Left renal pelvis (tissue), 4 donors: ENCODE measurements at regions not wholly inside any gene's neighbourhood (a gene's known extent, or its start where the extent isn't known, plus 50 kb on each side); places are given as distances from the start of the nearest gene placed in this dataset.

Source experiments
- DNase-seq, 4 donors: peaks; one replicate each; pipeline ENCODE4 v3.0.0-alpha.2; 2013; ENCODE audit warnings: low read depth in 4 of 4, low spot score in 3 of 4

- DNase-seq: no peak
These were observed 506.8 kb downstream of the LRFN5 start for GRCh38 chr14:42113358-42114069.

GRCh38 chr14:42112108-42112507 lies 505.4 kb downstream of the LRFN5 start:
- no peak for DNase-seq

- no peak for DNase-seq
These were observed 504.7 kb downstream of the LRFN5 start for GRCh38 chr14:42111355-42111754.

GRCh38 chr14:42110167-42110566 lies 503.5 kb downstream of the LRFN5 start:
- DNase-seq: no peak

- no peak for DNase-seq
These were observed 488.5 kb downstream of the LRFN5 start for GRCh38 chr14:42095155-42095554.

GRCh38 chr14:42090122-42090521 lies 483.4 kb downstream of the LRFN5 start:
- DNase-seq: no peak

- DNase-seq: no peak
These were observed 473.2 kb downstream of the LRFN5 start for GRCh38 chr14:42079911-42080310.

GRCh38 chr14:42078345-42078744 lies 471.7 kb downstream of the LRFN5 start:
- DNase-seq: no peak

- no peak for DNase-seq
These were observed 463.4 kb downstream of the LRFN5 start for GRCh38 chr14:42070031-42070430.

- no peak for DNase-seq
These were observed 450.4 kb downstream of the LRFN5 start for GRCh38 chr14:42057111-42057510.

GRCh38 chr14:42047421-42048055 lies 440.9 kb downstream of the LRFN5 start:
- DNase-seq: no peak

- no peak for DNase-seq
These were observed 438.7 kb downstream of the LRFN5 start for GRCh38 chr14:42045383-42045782.

GRCh38 chr14:42028607-42029006 lies 421.9 kb downstream of the LRFN5 start:
- DNase-seq: no peak

- no peak for DNase-seq
These were observed 420.6 kb downstream of the LRFN5 start for GRCh38 chr14:42027271-42027670.

GRCh38 chr14:42023452-42023851 lies 416.8 kb downstream of the LRFN5 start:
- DNase-seq: no peak

- no peak for DNase-seq
These were observed 407.6 kb downstream of the LRFN5 start for GRCh38 chr14:42014301-42014700.

- DNase-seq: no peak
These were observed 406.9 kb downstream of the LRFN5 start for GRCh38 chr14:42013559-42013958.

- DNase-seq: no peak
These were observed 406.5 kb downstream of the LRFN5 start for GRCh38 chr14:42013153-42013552.

GRCh38 chr14:42011221-42011620 lies 404.5 kb downstream of the LRFN5 start:
- DNase-seq: no peak

GRCh38 chr14:42004321-42004720 lies 397.6 kb downstream of the LRFN5 start:
- no peak for DNase-seq

- no peak for DNase-seq
These were observed 395.5 kb downstream of the LRFN5 start for GRCh38 chr14:42002141-42002540.

- no peak for DNase-seq
These were observed 394.8 kb downstream of the LRFN5 start for GRCh38 chr14:42001431-42001830.

GRCh38 chr14:42000450-42000849 lies 393.8 kb downstream of the LRFN5 start:
- DNase-seq: no peak
